ENCODE measurements at regions not wholly inside any gene's neighbourhood (a gene's known extent, or its start where the extent isn't known, plus 50 kb on each side); places are given as distances from the start of the nearest gene placed in this dataset.
A peak's percentile ranks its signal among the peaks of the same experiment; 100 is the strongest.

GRCh38 chr1:212178851-212179250 lies 106.4 kb upstream of the PPP2R5A start:
- no peaks in the 10 kb centered on the region for H3K36me3 ChIP-seq (ENCODE audit: control insufficient read depth in 2 of 3, insufficient read depth in 3 of 3, low read length in 3 of 3)
- no peak for DNase-seq
- Mint-ChIP-seq H3K27me3 (no peaks in the 10 kb centered on the region), H3K4me1 (peaks cover 0 to 7% (median 3%) of the 10 kb centered on the region in 7 donors), H3K27ac (peak overlapping the region in 1 of 9 donors; percentile 21), H3K4me3 (no peak overlapping the region), H3K36me3 (peaks cover 0 to 7% (median 0%) of the 10 kb centered on the region in 5 donors), H3K9me3 (no peaks in the 10 kb centered on the region)
- no peaks in the 10 kb centered on the region for H3K27me3 ChIP-seq (ENCODE audit: control insufficient read depth in 2 of 2, insufficient read depth in 2 of 2, low read length in 2 of 2)
- H3K4me1 ChIP-seq (ENCODE audit: control insufficient read depth in 2 of 2, insufficient read depth in 2 of 2, low read length in 2 of 2): no peaks in the 10 kb centered on the region
- ChIA-PET POLR2A (no interaction called here), CTCF (no interaction called here)
- H3K9me3 ChIP-seq (ENCODE audit: control insufficient read depth in 2 of 3, low read length in 3 of 3): no peaks in the 10 kb centered on the region
- no peak for ATAC-seq
- no peak overlapping the region for H3K4me3 ChIP-seq (ENCODE audit: low read length)
- intact Hi-C loops (cut with micrococcal nuclease): no loop called here
- no peak overlapping the region for H3K27ac ChIP-seq (ENCODE audit: low read depth, low read length)

DNA sequence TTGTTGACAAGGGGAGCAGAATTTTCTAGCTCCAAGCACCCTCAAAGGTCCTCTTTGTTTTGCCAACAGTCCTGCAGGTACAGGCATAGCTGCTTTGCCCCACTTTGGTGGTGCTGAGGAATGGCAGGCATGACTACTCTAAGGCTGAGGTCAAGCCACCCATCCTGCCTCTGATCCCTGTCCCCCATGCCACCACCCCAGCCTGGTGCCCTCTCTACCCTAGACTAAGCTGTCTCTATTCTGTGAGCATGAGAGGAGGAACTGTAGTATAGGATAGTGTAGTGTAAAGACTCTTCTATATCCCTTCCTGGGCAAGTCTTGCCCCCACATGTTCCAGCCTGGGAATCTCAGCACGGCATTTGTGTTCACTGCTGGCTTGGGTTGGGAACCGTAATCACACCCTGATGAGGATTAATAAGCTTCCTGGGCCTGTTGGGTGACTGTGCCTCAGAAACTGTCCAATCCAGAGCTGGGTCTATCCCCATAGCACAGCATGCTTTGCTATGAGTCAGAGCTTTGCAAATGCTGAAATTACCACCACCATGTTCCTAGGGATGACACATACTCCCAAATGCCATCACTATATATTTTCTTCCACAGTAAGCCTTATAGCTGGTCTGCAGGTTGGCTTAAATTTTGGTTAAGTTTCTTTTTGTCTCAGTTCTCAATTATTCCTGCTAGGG lies 105.7 kb upstream of the PPP2R5A start:
- Histone ChIP-seq H3K4me1 (ENCODE audit: control insufficient read depth in 2 of 2, insufficient read depth in 2 of 2, low read length in 2 of 2) (no peaks in the 10 kb centered on the region), H3K27me3 (ENCODE audit: control insufficient read depth in 2 of 2, insufficient read depth in 2 of 2, low read length in 2 of 2) (no peaks in the 10 kb centered on the region), H3K4me3 (ENCODE audit: low read length) (no peak overlapping the region), H3K36me3 (ENCODE audit: control insufficient read depth in 2 of 3, insufficient read depth in 3 of 3, low read length in 3 of 3) (no peaks in the 10 kb centered on the region), H3K9me3 (ENCODE audit: control insufficient read depth in 2 of 3, low read length in 3 of 3) (no peaks in the 10 kb centered on the region), H3K27ac (ENCODE audit: low read depth, low read length) (no peak overlapping the region)
- Mint-ChIP-seq H3K4me1 (peaks cover 0 to 7% (median 3%) of the 10 kb centered on the region in 7 donors), H3K9me3 (no peaks in the 10 kb centered on the region), H3K27me3 (no peaks in the 10 kb centered on the region), H3K36me3 (peaks cover 0 to 11% (median 0%) of the 10 kb centered on the region in 5 donors), H3K27ac (no peak overlapping the region), H3K4me3 (no peak overlapping the region)
- intact Hi-C loops (cut with micrococcal nuclease): loop anchor here in 1 of 2 donors (10.0 kb wide), 1 partner anchor 65 kb away; no protein-coding TSS in a partner anchor
- no peak for DNase-seq
- ChIA-PET CTCF (interaction anchor here (0.5 kb wide), 1 partner anchor 112 kb away, joined by 3 read pairs; no protein-coding TSS in a partner anchor), POLR2A (no interaction called here)
- ATAC-seq: peak; percentile 36

DNA sequence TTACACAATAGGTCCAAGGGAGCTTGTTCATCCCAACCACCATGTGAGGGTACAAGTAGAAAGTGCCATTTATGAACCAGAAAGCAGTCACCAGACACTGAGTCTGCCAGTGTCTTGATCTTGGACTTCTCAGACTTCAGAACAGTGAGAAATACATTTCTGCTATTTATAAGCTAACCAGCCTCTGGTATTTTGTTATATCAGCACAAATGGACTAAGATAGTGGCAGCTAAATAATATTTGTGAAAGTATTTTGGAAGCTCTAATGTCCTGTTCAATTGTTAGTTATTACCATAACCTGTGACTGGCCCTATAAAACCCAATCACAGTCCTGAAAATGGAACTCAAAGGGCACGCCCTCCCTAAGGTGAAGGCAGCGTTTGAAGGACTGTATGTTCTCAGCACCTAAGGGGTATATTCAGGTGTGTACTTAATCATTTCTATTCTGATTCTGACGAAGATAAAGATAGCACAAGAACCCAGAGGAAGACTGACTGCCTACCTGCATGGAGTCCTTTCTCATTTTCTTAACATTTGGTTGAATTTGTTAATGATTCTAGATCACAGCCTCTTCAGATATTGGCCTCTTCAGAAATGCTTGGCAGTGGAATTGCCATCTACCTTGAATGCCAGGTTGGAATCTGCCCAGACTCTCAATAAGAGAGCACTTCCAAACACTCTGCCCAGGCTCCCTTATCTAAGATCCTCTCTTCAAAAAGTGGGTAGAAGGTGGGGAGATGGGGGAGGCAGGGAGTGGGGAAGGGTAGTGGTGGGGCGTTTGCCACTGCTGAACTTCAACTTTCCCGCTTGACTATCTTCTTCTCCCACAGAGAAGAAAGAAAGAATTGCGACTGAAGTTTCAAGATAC lies 104.0 kb upstream of the PPP2R5A start:
- no peaks in the 10 kb centered on the region for H3K4me1 ChIP-seq (ENCODE audit: control insufficient read depth in 2 of 2, insufficient read depth in 2 of 2, low read length in 2 of 2)
- Mint-ChIP-seq H3K27ac (no peak overlapping the region), H3K9me3 (no peaks in the 10 kb centered on the region), H3K4me1 (peaks cover 1 to 16% (median 6%) of the 10 kb centered on the region in 7 donors), H3K4me3 (no peak overlapping the region), H3K27me3 (no peaks in the 10 kb centered on the region), H3K36me3 (peaks cover 0 to 12% (median 0%) of the 10 kb centered on the region in 5 donors)
- POLR2A ChIA-PET: no interaction called here
- no peak overlapping the region for H3K4me3 ChIP-seq (ENCODE audit: low read length)
- no peaks in the 10 kb centered on the region for H3K9me3 ChIP-seq (ENCODE audit: control insufficient read depth in 2 of 3, low read length in 3 of 3)
- H3K36me3 ChIP-seq (ENCODE audit: control insufficient read depth in 2 of 3, insufficient read depth in 3 of 3, low read length in 3 of 3): no peaks in the 10 kb centered on the region
- ATAC-seq (no peak), DNase-seq (no peak)
- no peak overlapping the region for H3K27ac ChIP-seq (ENCODE audit: low read depth, low read length)
- intact Hi-C loops (cut with micrococcal nuclease): loop anchor here in 1 of 2 donors (10.0 kb wide), 1 partner anchor 66 kb away; no protein-coding TSS in a partner anchor
- CTCF ChIA-PET: no interaction called here
- no peaks in the 10 kb centered on the region for H3K27me3 ChIP-seq (ENCODE audit: control insufficient read depth in 2 of 2, insufficient read depth in 2 of 2, low read length in 2 of 2)

- Mint-ChIP-seq H3K4me3 (no peak overlapping the region), H3K4me1 (peaks cover 6 to 25% (median 13%) of the 10 kb centered on the region in 7 donors), H3K36me3 (peaks cover 0 to 9% (median 0%) of the 10 kb centered on the region in 5 donors), H3K27me3 (no peaks in the 10 kb centered on the region), H3K27ac (no peak overlapping the region), H3K9me3 (no peaks in the 10 kb centered on the region)
- POLR2A ChIA-PET: no interaction called here
- no peaks in the 10 kb centered on the region for H3K4me1 ChIP-seq (ENCODE audit: control insufficient read depth in 2 of 2, insufficient read depth in 2 of 2, low read length in 2 of 2)
- no peak for DNase-seq
- no peak overlapping the region for H3K4me3 ChIP-seq (ENCODE audit: low read length)
- CTCF ChIA-PET: no interaction called here
- H3K27ac ChIP-seq (ENCODE audit: low read depth, low read length): no peak overlapping the region
- no peaks in the 10 kb centered on the region for H3K36me3 ChIP-seq (ENCODE audit: control insufficient read depth in 2 of 3, insufficient read depth in 3 of 3, low read length in 3 of 3)
- intact Hi-C loops (cut with micrococcal nuclease): loop anchor here in 1 of 2 donors (10.0 kb wide), 1 partner anchor 67 kb away; no protein-coding TSS in a partner anchor
- no peaks in the 10 kb centered on the region for H3K27me3 ChIP-seq (ENCODE audit: control insufficient read depth in 2 of 2, insufficient read depth in 2 of 2, low read length in 2 of 2)
- no peak for ATAC-seq
- H3K9me3 ChIP-seq (ENCODE audit: control insufficient read depth in 2 of 3, low read length in 3 of 3): no peaks in the 10 kb centered on the region
Observed at GRCh38 chr1:212182171-212182570, 103.0 kb upstream of the PPP2R5A start.

- no peak overlapping the region for H3K4me3 ChIP-seq (ENCODE audit: low read length)
- peaks cover 6 to 23% (median 14%) of the 10 kb centered on the region in 7 donors for H3K4me1 Mint-ChIP-seq
- no peaks in the 10 kb centered on the region for H3K36me3 ChIP-seq (ENCODE audit: control insufficient read depth in 2 of 3, insufficient read depth in 3 of 3, low read length in 3 of 3)
- H3K27me3 Mint-ChIP-seq: no peaks in the 10 kb centered on the region
- H3K36me3 Mint-ChIP-seq: peaks cover 0 to 9% (median 0%) of the 10 kb centered on the region in 5 donors
- ATAC-seq (no peak), DNase-seq (no peak)
- H3K9me3 Mint-ChIP-seq: no peaks in the 10 kb centered on the region
- no peaks in the 10 kb centered on the region for H3K27me3 ChIP-seq (ENCODE audit: control insufficient read depth in 2 of 2, insufficient read depth in 2 of 2, low read length in 2 of 2)
- no peaks in the 10 kb centered on the region for H3K9me3 ChIP-seq (ENCODE audit: control insufficient read depth in 2 of 3, low read length in 3 of 3)
- H3K4me1 ChIP-seq (ENCODE audit: control insufficient read depth in 2 of 2, insufficient read depth in 2 of 2, low read length in 2 of 2): no peaks in the 10 kb centered on the region
- no peak overlapping the region for H3K27ac ChIP-seq (ENCODE audit: low read depth, low read length)
- no peak overlapping the region for H3K27ac Mint-ChIP-seq
- intact Hi-C loops (cut with micrococcal nuclease): loop anchor here in 1 of 2 donors (10.0 kb wide), 1 partner anchor 68 kb away; no protein-coding TSS in a partner anchor
- POLR2A ChIA-PET: no interaction called here
- CTCF ChIA-PET: no interaction called here
- H3K4me3 Mint-ChIP-seq: no peak overlapping the region
Observed at GRCh38 chr1:212182579-212182978, 102.6 kb upstream of the PPP2R5A start.

GRCh38 chr1:212186427-212187207 lies 98.6 kb upstream of the PPP2R5A start:
- CTCF ChIA-PET: no interaction called here
- Mint-ChIP-seq H3K9me3 (peaks cover 0 to 2% (median 0%) of the 10 kb centered on the region in 11 donors), H3K27ac (peak overlapping the region; percentile 39 to 93 (median 87)), H3K4me3 (peak overlapping the region; percentile 38 to 84 (median 80)), H3K36me3 (peaks cover 0 to 8% (median 0%) of the 10 kb centered on the region in 5 donors), H3K27me3 (no peaks in the 10 kb centered on the region), H3K4me1 (peaks cover 15 to 38% (median 26%) of the 10 kb centered on the region in 7 donors)
- Histone ChIP-seq H3K9me3 (ENCODE audit: control insufficient read depth in 2 of 3, low read length in 3 of 3) (no peaks in the 10 kb centered on the region), H3K27ac (ENCODE audit: low read depth, low read length) (peak overlapping the region; percentile 23), H3K36me3 (ENCODE audit: control insufficient read depth in 2 of 3, insufficient read depth in 3 of 3, low read length in 3 of 3) (no peaks in the 10 kb centered on the region), H3K4me3 (ENCODE audit: low read length) (peak overlapping the region; percentile 38), H3K27me3 (ENCODE audit: control insufficient read depth in 2 of 2, insufficient read depth in 2 of 2, low read length in 2 of 2) (no peaks in the 10 kb centered on the region), H3K4me1 (ENCODE audit: control insufficient read depth in 2 of 2, insufficient read depth in 2 of 2, low read length in 2 of 2) (peaks cover 4 to 7% of the 10 kb centered on the region in 2 donors)
- intact Hi-C loops (cut with micrococcal nuclease): loop anchor here in 1 of 2 donors (2.0 to 10.0 kb wide), 4 partner anchors 24 to 98 kb away; partner anchors contain the start of gene PPP2R5A
- POLR2A ChIA-PET: no interaction called here
- DNase-seq (peak in 3 of 9 donors; percentile 11 to 20 (median 15)), ATAC-seq (peak; percentile 81)

All from naive thymus-derived CD4-positive, alpha-beta T cell (primary cell).